ENCODE measurements at regions not wholly inside any gene's neighbourhood (a gene's known extent, or its start where the extent isn't known, plus 50 kb on each side); places are given as distances from the start of the nearest gene placed in this dataset.

DNA sequence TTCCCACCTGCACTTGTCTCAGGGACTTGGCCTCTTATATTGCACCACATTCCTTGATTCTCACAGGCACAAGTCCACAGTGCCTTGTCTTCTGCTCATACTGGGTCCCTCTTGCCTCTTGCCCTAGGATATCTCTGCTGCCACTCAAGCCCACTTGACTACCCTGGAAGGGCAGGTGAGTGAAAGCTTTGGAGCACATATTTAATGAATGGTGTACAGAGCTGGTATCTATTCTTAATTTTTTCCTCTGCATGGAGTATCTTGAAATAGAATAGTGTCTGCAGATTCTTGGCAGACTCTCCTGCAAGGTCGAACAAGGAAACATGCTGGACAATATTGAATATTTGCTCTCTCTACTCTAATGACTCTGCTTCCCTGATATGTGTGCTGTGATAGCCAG, 1248.0 kb downstream of the MAT2B start (continued):
- TF ChIP-seq MTA2 (IDR thresholded peaks at IDR 0.05; ENCODE audit: low read depth) (no peak), JUNB (IDR thresholded peaks at IDR 0.05) (no peak), MYC (IDR thresholded peaks at IDR 0.05; ENCODE audit: insufficient read depth, insufficient read length, insufficient replicate concordance, low read length, severe bottlenecking) (no peak), BCL11A (IDR thresholded peaks at IDR 0.05; ENCODE audit: low read depth, low read length) (no peak), ZBED1 (IDR thresholded peaks at IDR 0.05; ENCODE audit: borderline replicate concordance) (no peak), ZNF24 (IDR thresholded peaks at IDR 0.05) (no peak)
- TF ChIP-seq, protein P1, sequence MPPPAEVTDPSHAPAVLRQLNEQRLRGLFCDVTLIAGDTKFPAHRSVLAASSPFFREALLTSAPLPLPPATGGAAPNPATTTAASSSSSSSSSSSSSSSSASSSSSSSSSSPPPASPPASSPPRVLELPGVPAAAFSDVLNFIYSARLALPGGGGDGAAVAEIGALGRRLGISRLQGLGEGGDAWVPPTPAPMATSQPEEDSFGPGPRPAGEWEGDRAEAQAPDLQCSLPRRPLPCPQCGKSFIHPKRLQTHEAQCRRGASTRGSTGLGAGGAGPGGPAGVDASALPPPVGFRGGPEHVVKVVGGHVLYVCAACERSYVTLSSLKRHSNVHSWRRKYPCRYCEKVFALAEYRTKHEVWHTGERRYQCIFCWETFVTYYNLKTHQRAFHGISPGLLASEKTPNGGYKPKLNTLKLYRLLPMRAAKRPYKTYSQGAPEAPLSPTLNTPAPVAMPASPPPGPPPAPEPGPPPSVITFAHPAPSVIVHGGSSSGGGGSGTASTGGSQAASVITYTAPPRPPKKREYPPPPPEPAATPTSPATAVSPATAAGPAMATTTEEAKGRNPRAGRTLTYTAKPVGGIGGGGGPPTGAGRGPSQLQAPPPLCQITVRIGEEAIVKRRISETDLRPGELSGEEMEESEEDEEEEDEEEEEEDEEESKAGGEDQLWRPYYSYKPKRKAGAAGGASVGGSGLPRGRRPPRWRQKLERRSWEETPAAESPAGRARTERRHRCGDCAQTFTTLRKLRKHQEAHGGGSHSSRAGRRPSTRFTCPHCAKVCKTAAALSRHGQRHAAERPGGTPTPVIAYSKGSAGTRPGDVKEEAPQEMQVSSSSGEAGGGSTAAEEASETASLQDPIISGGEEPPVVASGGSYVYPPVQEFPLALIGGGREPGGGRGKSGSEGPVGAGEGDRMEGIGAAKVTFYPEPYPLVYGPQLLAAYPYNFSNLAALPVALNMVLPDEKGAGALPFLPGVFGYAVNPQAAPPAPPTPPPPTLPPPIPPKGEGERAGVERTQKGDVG (CRISPR knock-in tag; IDR thresholded peaks at IDR 0.05): no peak

DNA sequence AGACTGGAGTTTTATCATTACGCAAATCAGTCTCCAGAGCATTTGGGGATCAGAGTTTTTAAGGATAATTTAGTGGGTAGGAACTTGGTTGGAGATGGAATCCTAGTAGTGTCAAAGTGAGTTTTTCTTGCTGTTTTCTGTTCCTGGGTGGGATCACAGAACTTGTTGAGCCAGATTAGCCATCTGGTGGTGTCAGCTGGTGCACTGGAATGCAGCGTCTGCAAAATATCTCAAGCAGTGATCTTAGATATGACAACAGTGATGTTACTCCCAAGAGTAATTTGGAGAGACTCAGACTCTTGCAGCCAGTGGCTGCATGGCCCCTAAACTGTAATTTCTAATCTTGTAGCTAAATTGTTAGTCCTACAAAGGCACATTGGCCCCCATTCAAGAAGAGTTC, 1257.8 kb downstream of the MAT2B start:
- no TSS peak for BruUV-seq (replicated peaks)
- ChIA-PET POLR2A (interaction anchor here (0.6 to 1.0 kb wide), 3 partner anchors 11 to 153 kb away, joined by 3 to 4 read pairs (median 3); no protein-coding TSS in a partner anchor), CTCF (interaction anchor here (1.2 kb wide), 1 partner anchor 104 kb away, joined by 4 read pairs; no protein-coding TSS in a partner anchor), RAD21 (ENCODE audit: unreplicated experiment) (no interaction called here), SMC1A (ENCODE audit: uncharacterized antibody, unreplicated experiment) (interaction anchor here (0.6 to 2.0 kb wide), 3 partner anchors 30 to 74 kb away, joined by 3 to 6 read pairs (median 4); no protein-coding TSS in a partner anchor)
- no peak overlapping the region for H3K27ac ChIP-seq (ENCODE audit: control insufficient read depth, insufficient read depth)
- no peak for TF ChIP-seq REST (IDR thresholded peaks at IDR 0.05; ENCODE audit: low read depth, low read length)
- no peaks in the 10 kb centered on the region for H3K79me2 ChIP-seq (ENCODE audit: control insufficient read depth, insufficient read depth, low read length)
- intact Hi-C loops (cut with micrococcal nuclease; ENCODE audit: unreplicated experiment): no loop called here
- no peaks in the 10 kb centered on the region for H4K20me1 ChIP-seq (ENCODE audit: control insufficient read depth, insufficient read depth)
- no peak overlapping the region for H3K4me3 ChIP-seq
- H3K9ac ChIP-seq (ENCODE audit: control insufficient read depth, insufficient read depth, low read length): no peak overlapping the region
- no peak for DNase-seq (ENCODE audit: low read depth, low spot score)
- H3K4me2 ChIP-seq (ENCODE audit: control insufficient read depth, insufficient read depth): no peak overlapping the region
- no peaks in the 10 kb centered on the region for H3K4me1 ChIP-seq (ENCODE audit: control insufficient read depth, insufficient read depth, low read length)
- no peaks in the 10 kb centered on the region for H3K9me3 ChIP-seq (replicated peaks; ENCODE audit: control insufficient read depth, insufficient read depth, low read length)
- ATAC-seq: no peak
- in situ Hi-C loops (cut with MboI): no loop called here
- H2AFZ ChIP-seq (ENCODE audit: control insufficient read depth, low read depth, low read length): no peak overlapping the region
- 70% methylated on average over 2 of the region's 2 CpGs for WGBS (ENCODE audit: insufficient coverage, insufficient replicate concordance, low lambda C conversion rate, missing lambda C conversion rate)
- H3K27me3 ChIP-seq (replicated peaks in 1 of 2; ENCODE audit: control insufficient read depth in 2 of 2, insufficient read depth in 2 of 2, low read length in 1 of 2): no peaks in the 10 kb centered on the region
- no peak for FAIRE-seq
- no peaks in the 10 kb centered on the region for H3K36me3 ChIP-seq (ENCODE audit: control insufficient read depth in 2 of 2, insufficient read depth in 2 of 2, low read length in 1 of 2)

All from GM12878 (cell line).